H1 (cell line): ENCODE measurements at regions not wholly inside any gene's neighbourhood (a gene's known extent, or its start where the extent isn't known, plus 50 kb on each side); places are given as distances from the start of the nearest gene placed in this dataset.
A peak's percentile ranks its signal among the peaks of the same experiment; 100 is the strongest.

Source experiments
- CTCF ChIA-PET: fragments of 300-600 bp; sonication (Branson Sonifier 250); formaldehyde crosslinking; loops from one replicate; lab custom pipeline; 2021; ENCODE audit not compliant: partially characterized antibody; lab: Charles Lee
- POLR2A ChIA-PET: fragments of 300-600 bp; sonication (Branson Sonifier 250); formaldehyde crosslinking; loops from one replicate; lab custom pipeline; 2021; ENCODE audit warnings: inconsistent platforms; ENCODE audit not compliant: partially characterized antibody; lab: Charles Lee
- DNase-seq, 2 experiments: peaks; one replicate each; pipeline versions ENCODE4 v3.0.0 to v3.0.0-alpha.2; 2010 to 2022; ENCODE audit warnings: low spot score in 2 of 2, low read depth in 1 of 2, mixed read lengths in 1 of 2
- FAIRE-seq: peaks from 2 replicates; lab custom pipeline; 2011; peaks lifted over from hg19 to GRCh38; lab: Jason Lieb, UNC
- H2AFZ ChIP-seq: 2 replicates; pipeline ENCODE4 v1.8.1; 2012; ENCODE audit warnings: low read length, inconsistent platforms
- H2AK5ac ChIP-seq: 2 replicates; pipeline ENCODE4 v1.6.1; 2013; ENCODE audit warnings: low read depth, low read length
- H2BK120ac ChIP-seq: replicated peaks from 2 replicates; pipeline ENCODE3; 2013; ENCODE audit warnings: low read depth, low read length, inconsistent platforms
- H2BK12ac ChIP-seq: 2 replicates; pipeline ENCODE4 v1.6.1; 2013; ENCODE audit warnings: low read depth, low read length
- H2BK15ac ChIP-seq: 2 replicates; pipeline ENCODE4 v1.6.1; 2013; ENCODE audit warnings: low read length
- H2BK20ac ChIP-seq: 2 replicates; pipeline ENCODE4 v1.6.1; 2013; ENCODE audit warnings: low read length
- H2BK5ac ChIP-seq: 2 replicates; pipeline ENCODE4 v1.6.1; 2013; ENCODE audit warnings: low read depth, low read length
- H3K14ac ChIP-seq: 2 replicates; pipeline ENCODE4 v1.6.1; 2013; ENCODE audit warnings: inconsistent platforms; ENCODE audit not compliant: insufficient read length
- H3K18ac ChIP-seq: 2 replicates; pipeline ENCODE4 v1.6.1; 2013; ENCODE audit warnings: low read length; ENCODE audit errors: extremely low read depth
- H3K23ac ChIP-seq: 2 replicates; pipeline ENCODE4 v1.6.1; 2013; ENCODE audit warnings: inconsistent platforms; ENCODE audit not compliant: insufficient read length
- H3K23me2 ChIP-seq: 2 replicates; pipeline ENCODE4 v1.6.1; 2013; ENCODE audit warnings: low read depth, low read length
- H3K27ac ChIP-seq: 2 replicates; pipeline ENCODE4 v1.6.1; 2011; ENCODE audit warnings: low read depth, low read length, inconsistent platforms
- H3K27me3 ChIP-seq, 4 experiments: replicated peaks in 1 of 4; 1 replicate in 1 of 4; 2 replicates in 3 of 4; pipeline versions ENCODE4 v1.6.1 to v1.8.1; 2011 to 2013; ENCODE audit warnings: low read length in 3 of 4, mild to moderate bottlenecking in 3 of 4, inconsistent platforms in 2 of 4, mixed read lengths in 2 of 4, moderate library complexity in 1 of 4; ENCODE audit not compliant: control insufficient read depth in 3 of 4, insufficient read depth in 3 of 4; ENCODE audit errors: extremely low read depth in 1 of 4
- H3K36me3 ChIP-seq, 4 experiments: 2 replicates each; pipeline versions ENCODE4 v1.6.1 to v1.8.1; 2011 to 2013; ENCODE audit warnings: mild to moderate bottlenecking in 4 of 4, low read length in 3 of 4, moderate library complexity in 2 of 4, control low read depth in 1 of 4, inconsistent platforms in 1 of 4; ENCODE audit not compliant: insufficient read depth in 4 of 4, control insufficient read depth in 2 of 4
- H3K4ac ChIP-seq: replicated peaks from 2 replicates; pipeline ENCODE3; 2013; ENCODE audit warnings: low read length, low read depth, mixed read lengths, inconsistent platforms; ENCODE audit not compliant: insufficient read length
- H3K4me1 ChIP-seq, 4 experiments: replicated peaks in 1 of 4; 1 replicate in 1 of 4; 2 replicates in 3 of 4; pipeline versions ENCODE4 v1.6.1 to v1.8.1; 2011 to 2013; ENCODE audit warnings: low read length in 3 of 4, inconsistent platforms in 2 of 4, mixed read lengths in 1 of 4; ENCODE audit not compliant: insufficient read depth in 4 of 4, control insufficient read depth in 3 of 4
- H3K4me2 ChIP-seq, 2 experiments: 2 replicates each; pipeline versions ENCODE4 v1.6.1 to v1.8.1; 2011 to 2013; ENCODE audit warnings: low read depth in 2 of 2, low read length in 2 of 2, control low read depth in 1 of 2, inconsistent platforms in 1 of 2, mild to moderate bottlenecking in 1 of 2; ENCODE audit not compliant: insufficient read depth in 1 of 2
- H3K4me3 ChIP-seq, 4 experiments: fragments of 200-600, 300-600 bp in 1 of 4; sonication (generic), shearing (Covaris generic), sonication (Bioruptor Twin) in 1 of 4; 2 replicates each; pipeline versions ENCODE4 v1.5.1 to v1.8.1; 2011 to 2016; ENCODE audit warnings: low read length in 4 of 4, low read depth in 3 of 4, control low read depth in 2 of 4, inconsistent platforms in 2 of 4, mild to moderate bottlenecking in 2 of 4, mixed read lengths in 1 of 4, moderate library complexity in 1 of 4; ENCODE audit not compliant: insufficient read depth in 2 of 4; ENCODE audit errors: extremely low read depth in 1 of 4
- H3K56ac ChIP-seq: replicated peaks from 2 replicates; pipeline ENCODE3; 2013; ENCODE audit warnings: low read depth, mild to moderate bottlenecking, mixed read lengths, low read length, inconsistent platforms; ENCODE audit not compliant: insufficient read length
- H3K79me1 ChIP-seq: 2 replicates; pipeline ENCODE4 v1.6.1; 2013; ENCODE audit warnings: low read depth, low read length, control low read depth
- H3K79me2 ChIP-seq, 2 experiments: 2 replicates each; pipeline versions ENCODE4 v1.6.1 to v1.8.1; 2012 to 2013; ENCODE audit warnings: low read length in 2 of 2, mild to moderate bottlenecking in 2 of 2, inconsistent platforms in 1 of 2; ENCODE audit not compliant: insufficient read depth in 2 of 2, control insufficient read depth in 1 of 2
- H3K9ac ChIP-seq, 4 experiments: replicated peaks in 1 of 4; 1 replicate in 1 of 4; 2 replicates in 3 of 4; pipeline versions ENCODE4 v1.6.1 to v1.8.1; 2011 to 2013; ENCODE audit warnings: low read depth in 3 of 4, low read length in 3 of 4, control low read depth in 2 of 4, mild to moderate bottlenecking in 2 of 4, moderate library complexity in 2 of 4, inconsistent platforms in 1 of 4; ENCODE audit errors: extremely low read depth in 1 of 4
- H3K9me3 ChIP-seq, 2 experiments: 2 replicates each; pipeline versions ENCODE4 v1.6.1 to v1.8.1; 2012 to 2013; ENCODE audit warnings: mild to moderate bottlenecking in 2 of 2, moderate library complexity in 2 of 2, control low read depth in 1 of 2, inconsistent platforms in 1 of 2, low read depth in 1 of 2, low read length in 1 of 2, mixed read lengths in 1 of 2; ENCODE audit not compliant: insufficient read depth in 2 of 2
- H4K20me1 ChIP-seq, 2 experiments: replicated peaks in 1 of 2; 2 replicates each; pipeline versions ENCODE3 to v1.8.1; 2011 to 2013; ENCODE audit warnings: inconsistent platforms in 2 of 2, low read length in 2 of 2, mild to moderate bottlenecking in 1 of 2; ENCODE audit not compliant: insufficient read depth in 2 of 2, control insufficient read depth in 1 of 2
- H4K5ac ChIP-seq: 2 replicates; pipeline ENCODE4 v1.6.1; 2013; ENCODE audit warnings: low read length, low read depth, mixed read lengths, inconsistent platforms; ENCODE audit not compliant: insufficient read length
- H4K8ac ChIP-seq: 2 replicates; pipeline ENCODE4 v1.8.0; 2013; ENCODE audit warnings: mild to moderate bottlenecking, moderate library complexity, low read length, inconsistent platforms; ENCODE audit not compliant: insufficient read depth; ENCODE audit errors: extremely low read depth
- H4K91ac ChIP-seq: replicated peaks from 2 replicates; pipeline ENCODE3; 2013; ENCODE audit warnings: low read length, mixed read lengths, inconsistent platforms; ENCODE audit not compliant: insufficient read length
- CBX5 ChIP-seq: fragments of 300-800, 300-1000 bp; sonication (generic); IDR thresholded peaks from 2 replicates; pipeline ENCODE4 v1.7.1; 2016; ENCODE audit warnings: antibody characterized with exemption, low read length, low read depth
- CEBPB ChIP-seq: IDR thresholded peaks from 2 replicates; pipeline ENCODE4 v1.6.1; 2012; ENCODE audit warnings: low read depth, low read length
- CTBP2 ChIP-seq: IDR thresholded peaks from 2 replicates; pipeline ENCODE4 v1.7.0; 2011; ENCODE audit warnings: borderline replicate concordance, mild to moderate bottlenecking, moderate library complexity, mixed read lengths, low read length; ENCODE audit not compliant: insufficient read depth, insufficient read length
- FOSL1 ChIP-seq: IDR thresholded peaks from 2 replicates; pipeline ENCODE4 v1.6.1; 2011; ENCODE audit warnings: mild to moderate bottlenecking, low read depth, low read length, moderate library complexity; ENCODE audit not compliant: insufficient read depth
- HDAC6 ChIP-seq: IDR thresholded peaks from one replicate; pipeline ENCODE4 v1.7.1; 2012; ENCODE audit warnings: low read depth, mild to moderate bottlenecking, inconsistent platforms, low read length, moderate library complexity
- JUN ChIP-seq: IDR thresholded peaks from 2 replicates; pipeline ENCODE4 v1.6.1; 2011; ENCODE audit warnings: low read depth, mild to moderate bottlenecking, improper control_type of control experiment, low read length
- JUND ChIP-seq: IDR thresholded peaks from 2 replicates; pipeline ENCODE4 v1.6.1; 2011; ENCODE audit warnings: mild to moderate bottlenecking, improper control_type of control experiment, low read length
- MAFK ChIP-seq: IDR thresholded peaks from 2 replicates; pipeline ENCODE4 v1.6.1; 2012; ENCODE audit warnings: low read depth, mild to moderate bottlenecking, improper control_type of control experiment, low read length
- NANOG ChIP-seq: IDR thresholded peaks from 2 replicates; pipeline ENCODE4 v1.6.1; 2011; ENCODE audit warnings: low read length, low read depth, mild to moderate bottlenecking, inconsistent platforms; ENCODE audit not compliant: insufficient read depth, poor library complexity, severe bottlenecking
- RFX5 ChIP-seq: IDR thresholded peaks from 2 replicates; pipeline ENCODE4 v1.6.1; 2011; ENCODE audit warnings: low read depth, low read length, improper control_type of control experiment, borderline replicate concordance
- RNF2 ChIP-seq: fragments of 200-900, 300-1000 bp; sonication (generic); IDR thresholded peaks from 2 replicates; pipeline ENCODE4 v1.7.1; 2016; ENCODE audit warnings: borderline replicate concordance, low read depth, mild to moderate bottlenecking, antibody characterized with exemption, low read length; ENCODE audit not compliant: poor library complexity, severe bottlenecking; ENCODE audit errors: missing control alignments
- SIX5 ChIP-seq: IDR thresholded peaks from 2 replicates; pipeline ENCODE4 v1.6.1; 2011; ENCODE audit warnings: mild to moderate bottlenecking, low read depth, low read length
- YY1 ChIP-seq: IDR thresholded peaks from 2 replicates; pipeline ENCODE4 v1.6.1; 2011; ENCODE audit warnings: low read depth, mild to moderate bottlenecking, low read length
- WGBS, 2 experiments: shearing (Covaris generic) in 1 of 2; methylation state at CpG; one replicate each; pipeline versions ENCODE4 v1.1.6 to v1.1.7; 2013 to 2015; ENCODE audit warnings: low lambda C conversion rate in 2 of 2, mixed read lengths in 2 of 2, inconsistent platforms in 1 of 2, low coverage in 1 of 2, missing lambda C conversion rate in 1 of 2; ENCODE audit not compliant: insufficient replicate concordance in 2 of 2, insufficient coverage in 1 of 2, insufficient read length in 1 of 2; ENCODE audit errors: extremely low coverage in 1 of 2, missing lambda C conversion rate in 1 of 2; 5-methylcytosine and 5-hydroxymethylcytosine counted together

DNA sequence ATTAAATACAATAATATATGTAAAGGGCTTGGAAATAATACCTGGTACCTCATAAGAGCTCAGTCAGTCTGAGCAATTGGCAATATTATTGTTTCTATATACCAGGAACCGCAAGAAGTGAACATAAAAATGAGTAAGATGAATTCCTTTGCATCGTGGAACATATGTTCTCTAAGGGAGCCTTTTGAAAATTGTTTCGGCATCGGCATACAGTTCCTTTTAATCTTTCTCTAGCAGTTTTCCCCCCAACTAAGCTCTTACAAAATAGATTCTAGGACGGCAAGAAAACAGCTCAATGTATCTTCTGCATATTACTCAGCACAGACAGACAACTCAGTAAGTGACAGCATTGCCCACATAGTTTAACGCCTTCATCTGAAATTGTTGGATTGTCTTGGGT, 426.6 kb upstream of the WWC1 start:
- no peak for TF ChIP-seq NANOG
- no peak for TF ChIP-seq YY1
- no peak for TF ChIP-seq CEBPB
- no peak for TF ChIP-seq JUN
- no peak for TF ChIP-seq HDAC6
- TF ChIP-seq RNF2 = no peak
- TF ChIP-seq MAFK = no peak
- TF ChIP-seq SIX5 = no peak
- no peak for TF ChIP-seq CBX5
- TF ChIP-seq CTBP2 = no peak
- TF ChIP-seq FOSL1 = no peak
- no peak for TF ChIP-seq RFX5
- no peak for TF ChIP-seq JUND
- CTCF ChIA-PET = interaction anchor here (0.6 to 1.9 kb wide), 3 partner anchors 15 to 1431 kb away, joined by 3 to 5 read pairs (median 5); no protein-coding TSS in a partner anchor
- H3K18ac ChIP-seq = no peak overlapping the region
- H3K4me1 ChIP-seq = no peaks in the 10 kb centered on the region
- no peak overlapping the region for H2BK120ac ChIP-seq
- DNase-seq (peak in 1 of 2 experiments; percentile 1), FAIRE-seq (no peak)
- no peak overlapping the region for H2BK5ac ChIP-seq
- no peaks in the 10 kb centered on the region for H3K79me2 ChIP-seq
- H2BK12ac ChIP-seq = no peak overlapping the region
- no peaks in the 10 kb centered on the region for H3K79me1 ChIP-seq
- H3K9me3 ChIP-seq = no peaks in the 10 kb centered on the region
- no peak overlapping the region for H3K9ac ChIP-seq
- H3K23ac ChIP-seq = no peak overlapping the region
- H2BK20ac ChIP-seq = no peak overlapping the region
- no peak overlapping the region for H4K91ac ChIP-seq
- no peak overlapping the region for H3K14ac ChIP-seq
- no peak overlapping the region for H3K4me3 ChIP-seq
- no peak overlapping the region for H3K27ac ChIP-seq
- no peak overlapping the region for H2AK5ac ChIP-seq
- WGBS, 2 experiments = 88% methylated on average over 6 of the region's 6 CpGs; no CpG with 5 or more reads in 1 of the 2 experiments
- no peaks in the 10 kb centered on the region for H3K27me3 ChIP-seq
- H3K23me2 ChIP-seq = no peaks in the 10 kb centered on the region
- POLR2A ChIA-PET = no interaction called here
- H2BK15ac ChIP-seq = no peak overlapping the region
- H3K56ac ChIP-seq = no peak overlapping the region
- no peak overlapping the region for H4K5ac ChIP-seq
- H3K36me3 ChIP-seq = no peaks in the 10 kb centered on the region
- peaks cover 0 to 2% of the 10 kb centered on the region in 2 experiments for H4K20me1 ChIP-seq
- H2AFZ ChIP-seq = no peak overlapping the region
- H4K8ac ChIP-seq = no peak overlapping the region
- H3K4me2 ChIP-seq = no peak overlapping the region
- no peak overlapping the region for H3K4ac ChIP-seq
